ENCODE measurements at regions not wholly inside any gene's neighbourhood (a gene's known extent, or its start where the extent isn't known, plus 50 kb on each side); places are given as distances from the start of the nearest gene placed in this dataset.

DNA sequence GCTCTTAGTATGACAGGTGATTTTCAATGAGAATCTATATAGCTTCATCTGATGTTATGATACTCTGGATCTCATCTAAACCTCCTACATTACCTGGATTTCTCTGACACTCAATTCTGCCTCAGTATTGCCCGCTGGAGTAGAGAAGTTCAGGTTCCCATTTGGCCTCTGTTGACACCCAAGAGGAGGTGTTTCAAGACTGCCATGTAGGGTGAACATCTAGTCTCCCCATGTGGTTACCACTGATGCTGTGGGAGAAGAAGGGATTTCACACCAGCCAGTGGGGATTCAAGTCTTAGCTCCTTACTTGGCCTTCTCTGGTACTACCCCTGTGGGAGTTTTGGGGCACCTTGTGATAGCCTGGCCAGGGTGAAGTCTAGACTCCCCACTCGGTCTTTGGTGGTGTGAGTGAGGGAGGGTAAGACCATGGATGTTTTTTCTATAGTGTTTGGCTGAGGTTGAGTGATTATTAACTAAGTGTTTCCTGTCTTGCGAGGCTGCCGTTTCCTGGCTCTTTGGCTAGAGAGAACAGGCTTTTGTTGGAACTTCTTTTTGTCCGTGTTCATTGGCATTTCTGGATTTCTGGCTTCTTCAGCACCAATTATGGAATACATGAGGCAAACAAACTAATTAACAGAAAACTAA is 90.7 kb downstream of the RHOU start (continued):
- TF ChIP-seq TBX2 (CRISPR knock-in tag; IDR thresholded peaks at IDR 0.05; ENCODE audit: borderline replicate concordance) (peak; percentile 11; the same call in 1 of the 2 replicates), SAP130 (CRISPR knock-in tag; IDR thresholded peaks at IDR 0.05; ENCODE audit: low read depth) (peak; percentile 60), SOX6 (IDR thresholded peaks at IDR 0.05) (no peak), SOX6 (CRISPR knock-in tag; IDR thresholded peaks at IDR 0.05) (0 out of 2 replicates have a peak, but pooled peaks have one; percentile 62), ZNF644 (CRISPR knock-in tag; IDR thresholded peaks at IDR 0.05; ENCODE audit: low read depth) (0 out of 2 replicates have a peak, but pooled peaks have one; percentile 17), RARA (CRISPR knock-in tag; IDR thresholded peaks at IDR 0.05) (0 out of 2 replicates have a peak, but pooled peaks have one; percentile 14), MTA3 (CRISPR knock-in tag; IDR thresholded peaks at IDR 0.05) (no peak), ZNF446 (CRISPR knock-in tag; IDR thresholded peaks at IDR 0.05) (no peak), SALL2 (CRISPR knock-in tag; IDR thresholded peaks at IDR 0.05) (no peak), POLR2AphosphoS5 (IDR thresholded peaks at IDR 0.05; ENCODE audit: low read depth, low read length) (0 out of 2 replicates have a peak, but pooled peaks have one; percentile 24), KAT8 (CRISPR knock-in tag; IDR thresholded peaks at IDR 0.05) (peak; percentile 19; the same call in 1 of the 2 replicates), ZNF264 (CRISPR knock-in tag; IDR thresholded peaks at IDR 0.05) (no peak), ZNF331 (CRISPR knock-in tag; IDR thresholded peaks at IDR 0.05) (peak; percentile 20; the same call in 1 of the 2 replicates), PCBP2 (optimal IDR thresholded peaks at IDR 0.05; ENCODE audit: low read depth, low read length, poor library complexity, severe bottlenecking) (no peak)
- TF ChIP-seq, protein P1, sequence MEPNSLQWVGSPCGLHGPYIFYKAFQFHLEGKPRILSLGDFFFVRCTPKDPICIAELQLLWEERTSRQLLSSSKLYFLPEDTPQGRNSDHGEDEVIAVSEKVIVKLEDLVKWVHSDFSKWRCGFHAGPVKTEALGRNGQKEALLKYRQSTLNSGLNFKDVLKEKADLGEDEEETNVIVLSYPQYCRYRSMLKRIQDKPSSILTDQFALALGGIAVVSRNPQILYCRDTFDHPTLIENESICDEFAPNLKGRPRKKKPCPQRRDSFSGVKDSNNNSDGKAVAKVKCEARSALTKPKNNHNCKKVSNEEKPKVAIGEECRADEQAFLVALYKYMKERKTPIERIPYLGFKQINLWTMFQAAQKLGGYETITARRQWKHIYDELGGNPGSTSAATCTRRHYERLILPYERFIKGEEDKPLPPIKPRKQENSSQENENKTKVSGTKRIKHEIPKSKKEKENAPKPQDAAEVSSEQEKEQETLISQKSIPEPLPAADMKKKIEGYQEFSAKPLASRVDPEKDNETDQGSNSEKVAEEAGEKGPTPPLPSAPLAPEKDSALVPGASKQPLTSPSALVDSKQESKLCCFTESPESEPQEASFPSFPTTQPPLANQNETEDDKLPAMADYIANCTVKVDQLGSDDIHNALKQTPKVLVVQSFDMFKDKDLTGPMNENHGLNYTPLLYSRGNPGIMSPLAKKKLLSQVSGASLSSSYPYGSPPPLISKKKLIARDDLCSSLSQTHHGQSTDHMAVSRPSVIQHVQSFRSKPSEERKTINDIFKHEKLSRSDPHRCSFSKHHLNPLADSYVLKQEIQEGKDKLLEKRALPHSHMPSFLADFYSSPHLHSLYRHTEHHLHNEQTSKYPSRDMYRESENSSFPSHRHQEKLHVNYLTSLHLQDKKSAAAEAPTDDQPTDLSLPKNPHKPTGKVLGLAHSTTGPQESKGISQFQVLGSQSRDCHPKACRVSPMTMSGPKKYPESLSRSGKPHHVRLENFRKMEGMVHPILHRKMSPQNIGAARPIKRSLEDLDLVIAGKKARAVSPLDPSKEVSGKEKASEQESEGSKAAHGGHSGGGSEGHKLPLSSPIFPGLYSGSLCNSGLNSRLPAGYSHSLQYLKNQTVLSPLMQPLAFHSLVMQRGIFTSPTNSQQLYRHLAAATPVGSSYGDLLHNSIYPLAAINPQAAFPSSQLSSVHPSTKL (CRISPR knock-in tag; IDR thresholded peaks at IDR 0.05): peak; percentile 39; the same call in 1 of the 2 replicates
- TF ChIP-seq, protein P2, sequence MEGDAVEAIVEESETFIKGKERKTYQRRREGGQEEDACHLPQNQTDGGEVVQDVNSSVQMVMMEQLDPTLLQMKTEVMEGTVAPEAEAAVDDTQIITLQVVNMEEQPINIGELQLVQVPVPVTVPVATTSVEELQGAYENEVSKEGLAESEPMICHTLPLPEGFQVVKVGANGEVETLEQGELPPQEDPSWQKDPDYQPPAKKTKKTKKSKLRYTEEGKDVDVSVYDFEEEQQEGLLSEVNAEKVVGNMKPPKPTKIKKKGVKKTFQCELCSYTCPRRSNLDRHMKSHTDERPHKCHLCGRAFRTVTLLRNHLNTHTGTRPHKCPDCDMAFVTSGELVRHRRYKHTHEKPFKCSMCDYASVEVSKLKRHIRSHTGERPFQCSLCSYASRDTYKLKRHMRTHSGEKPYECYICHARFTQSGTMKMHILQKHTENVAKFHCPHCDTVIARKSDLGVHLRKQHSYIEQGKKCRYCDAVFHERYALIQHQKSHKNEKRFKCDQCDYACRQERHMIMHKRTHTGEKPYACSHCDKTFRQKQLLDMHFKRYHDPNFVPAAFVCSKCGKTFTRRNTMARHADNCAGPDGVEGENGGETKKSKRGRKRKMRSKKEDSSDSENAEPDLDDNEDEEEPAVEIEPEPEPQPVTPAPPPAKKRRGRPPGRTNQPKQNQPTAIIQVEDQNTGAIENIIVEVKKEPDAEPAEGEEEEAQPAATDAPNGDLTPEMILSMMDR (CRISPR knock-in tag; IDR thresholded peaks at IDR 0.05): 0 out of 2 replicates have a peak, but pooled peaks have one; percentile 5
- TF ChIP-seq, protein P3, sequence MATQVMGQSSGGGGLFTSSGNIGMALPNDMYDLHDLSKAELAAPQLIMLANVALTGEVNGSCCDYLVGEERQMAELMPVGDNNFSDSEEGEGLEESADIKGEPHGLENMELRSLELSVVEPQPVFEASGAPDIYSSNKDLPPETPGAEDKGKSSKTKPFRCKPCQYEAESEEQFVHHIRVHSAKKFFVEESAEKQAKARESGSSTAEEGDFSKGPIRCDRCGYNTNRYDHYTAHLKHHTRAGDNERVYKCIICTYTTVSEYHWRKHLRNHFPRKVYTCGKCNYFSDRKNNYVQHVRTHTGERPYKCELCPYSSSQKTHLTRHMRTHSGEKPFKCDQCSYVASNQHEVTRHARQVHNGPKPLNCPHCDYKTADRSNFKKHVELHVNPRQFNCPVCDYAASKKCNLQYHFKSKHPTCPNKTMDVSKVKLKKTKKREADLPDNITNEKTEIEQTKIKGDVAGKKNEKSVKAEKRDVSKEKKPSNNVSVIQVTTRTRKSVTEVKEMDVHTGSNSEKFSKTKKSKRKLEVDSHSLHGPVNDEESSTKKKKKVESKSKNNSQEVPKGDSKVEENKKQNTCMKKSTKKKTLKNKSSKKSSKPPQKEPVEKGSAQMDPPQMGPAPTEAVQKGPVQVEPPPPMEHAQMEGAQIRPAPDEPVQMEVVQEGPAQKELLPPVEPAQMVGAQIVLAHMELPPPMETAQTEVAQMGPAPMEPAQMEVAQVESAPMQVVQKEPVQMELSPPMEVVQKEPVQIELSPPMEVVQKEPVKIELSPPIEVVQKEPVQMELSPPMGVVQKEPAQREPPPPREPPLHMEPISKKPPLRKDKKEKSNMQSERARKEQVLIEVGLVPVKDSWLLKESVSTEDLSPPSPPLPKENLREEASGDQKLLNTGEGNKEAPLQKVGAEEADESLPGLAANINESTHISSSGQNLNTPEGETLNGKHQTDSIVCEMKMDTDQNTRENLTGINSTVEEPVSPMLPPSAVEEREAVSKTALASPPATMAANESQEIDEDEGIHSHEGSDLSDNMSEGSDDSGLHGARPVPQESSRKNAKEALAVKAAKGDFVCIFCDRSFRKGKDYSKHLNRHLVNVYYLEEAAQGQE (IDR thresholded peaks at IDR 0.05; ENCODE audit: borderline replicate concordance in 1 of 2, low read depth in 1 of 2, low read length in 2 of 2): no peak
- TF ChIP-seq, protein P4, sequence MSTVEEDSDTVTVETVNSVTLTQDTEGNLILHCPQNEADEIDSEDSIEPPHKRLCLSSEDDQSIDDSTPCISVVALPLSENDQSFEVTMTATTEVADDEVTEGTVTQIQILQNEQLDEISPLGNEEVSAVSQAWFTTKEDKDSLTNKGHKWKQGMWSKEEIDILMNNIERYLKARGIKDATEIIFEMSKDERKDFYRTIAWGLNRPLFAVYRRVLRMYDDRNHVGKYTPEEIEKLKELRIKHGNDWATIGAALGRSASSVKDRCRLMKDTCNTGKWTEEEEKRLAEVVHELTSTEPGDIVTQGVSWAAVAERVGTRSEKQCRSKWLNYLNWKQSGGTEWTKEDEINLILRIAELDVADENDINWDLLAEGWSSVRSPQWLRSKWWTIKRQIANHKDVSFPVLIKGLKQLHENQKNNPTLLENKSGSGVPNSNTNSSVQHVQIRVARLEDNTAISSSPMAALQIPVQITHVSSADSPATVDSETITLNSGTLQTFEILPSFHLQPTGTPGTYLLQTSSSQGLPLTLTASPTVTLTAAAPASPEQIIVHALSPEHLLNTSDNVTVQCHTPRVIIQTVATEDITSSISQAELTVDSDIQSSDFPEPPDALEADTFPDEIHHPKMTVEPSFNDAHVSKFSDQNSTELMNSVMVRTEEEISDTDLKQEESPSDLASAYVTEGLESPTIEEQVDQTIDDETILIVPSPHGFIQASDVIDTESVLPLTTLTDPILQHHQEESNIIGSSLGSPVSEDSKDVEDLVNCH (CRISPR knock-in tag; IDR thresholded peaks at IDR 0.05): no peak

Measured in HepG2 (cell line).